Skeletal muscle tissue (tissue), 3 donors: ENCODE measurements at regions not wholly inside any gene's neighbourhood (a gene's known extent, or its start where the extent isn't known, plus 50 kb on each side); places are given as distances from the start of the nearest gene placed in this dataset.

ENCODE experiments used
- H3K27ac ChIP-seq: one replicate; pipeline ENCODE4 v1.7.0; 2013; ENCODE audit warnings: mild to moderate bottlenecking, low read depth, low read length, inconsistent platforms
- H3K27me3 ChIP-seq, 3 donors: one replicate each; pipeline ENCODE4 v1.7.0; 2013; ENCODE audit warnings: low read length in 3 of 3; ENCODE audit not compliant: control insufficient read depth in 3 of 3, insufficient read depth in 3 of 3
- H3K36me3 ChIP-seq, 3 donors: one replicate each; pipeline ENCODE4 v1.7.0; 2013; ENCODE audit warnings: low read length in 3 of 3; ENCODE audit not compliant: control insufficient read depth in 3 of 3, insufficient read depth in 3 of 3
- H3K4me1 ChIP-seq, 3 donors: one replicate each; pipeline ENCODE4 v1.7.0; 2013; ENCODE audit warnings: low read length in 3 of 3, mild to moderate bottlenecking in 3 of 3; ENCODE audit not compliant: control insufficient read depth in 3 of 3, insufficient read depth in 3 of 3
- H3K4me3 ChIP-seq, 3 donors: one replicate each; pipeline ENCODE4 v1.7.0; 2013; ENCODE audit warnings: low read length in 3 of 3
- H3K9ac ChIP-seq, 3 donors: one replicate each; pipeline ENCODE4 v1.7.0; 2013; ENCODE audit warnings: low read length in 3 of 3, mild to moderate bottlenecking in 3 of 3, moderate library complexity in 2 of 3, low read depth in 1 of 3
- H3K9me3 ChIP-seq, 3 donors: one replicate each; pipeline ENCODE4 v1.7.0; 2013; ENCODE audit warnings: low read length in 3 of 3; ENCODE audit not compliant: control insufficient read depth in 3 of 3
- donor health status: Osteomylitis.

GRCh38 chr1:239586128-239586527, 199.8 kb downstream of the CHRM3 start:
- no peaks in the 10 kb centered on the region for H3K27me3 ChIP-seq
- no peaks in the 10 kb centered on the region for H3K4me1 ChIP-seq
- H3K36me3 ChIP-seq, result no peaks in the 10 kb centered on the region
- no peak overlapping the region for H3K9ac ChIP-seq
- H3K4me3 ChIP-seq, result no peak overlapping the region
- no peak overlapping the region for H3K27ac ChIP-seq
- no peaks in the 10 kb centered on the region for H3K9me3 ChIP-seq

- H3K27ac ChIP-seq, result no peak overlapping the region
- no peaks in the 10 kb centered on the region for H3K36me3 ChIP-seq
- no peak overlapping the region for H3K4me3 ChIP-seq
- no peaks in the 10 kb centered on the region for H3K9me3 ChIP-seq
- no peaks in the 10 kb centered on the region for H3K27me3 ChIP-seq
- no peaks in the 10 kb centered on the region for H3K4me1 ChIP-seq
- H3K9ac ChIP-seq, result no peak overlapping the region
These were observed 200.7 kb downstream of the CHRM3 start for GRCh38 chr1:239587066-239587465.

- Histone ChIP-seq H3K9ac (no peak overlapping the region), H3K4me1 (no peaks in the 10 kb centered on the region), H3K27me3 (no peaks in the 10 kb centered on the region), H3K36me3 (no peaks in the 10 kb centered on the region), H3K27ac (no peak overlapping the region), H3K9me3 (no peaks in the 10 kb centered on the region), H3K4me3 (no peak overlapping the region)
These were observed 201.4 kb downstream of the CHRM3 start for GRCh38 chr1:239587574-239588369.

GRCh38 chr1:239590556-239590955, 204.2 kb downstream of the CHRM3 start:
- H3K9me3 ChIP-seq, result no peaks in the 10 kb centered on the region
- no peak overlapping the region for H3K27ac ChIP-seq
- H3K4me3 ChIP-seq, result no peak overlapping the region
- no peaks in the 10 kb centered on the region for H3K36me3 ChIP-seq
- no peak overlapping the region for H3K9ac ChIP-seq
- H3K4me1 ChIP-seq, result no peaks in the 10 kb centered on the region
- no peaks in the 10 kb centered on the region for H3K27me3 ChIP-seq

GRCh38 chr1:239593527-239593926, 207.2 kb downstream of the CHRM3 start:
- Histone ChIP-seq H3K36me3 (no peaks in the 10 kb centered on the region), H3K4me1 (no peaks in the 10 kb centered on the region), H3K4me3 (no peak overlapping the region), H3K27ac (no peak overlapping the region), H3K9me3 (no peaks in the 10 kb centered on the region), H3K27me3 (no peaks in the 10 kb centered on the region), H3K9ac (no peak overlapping the region)

DNA sequence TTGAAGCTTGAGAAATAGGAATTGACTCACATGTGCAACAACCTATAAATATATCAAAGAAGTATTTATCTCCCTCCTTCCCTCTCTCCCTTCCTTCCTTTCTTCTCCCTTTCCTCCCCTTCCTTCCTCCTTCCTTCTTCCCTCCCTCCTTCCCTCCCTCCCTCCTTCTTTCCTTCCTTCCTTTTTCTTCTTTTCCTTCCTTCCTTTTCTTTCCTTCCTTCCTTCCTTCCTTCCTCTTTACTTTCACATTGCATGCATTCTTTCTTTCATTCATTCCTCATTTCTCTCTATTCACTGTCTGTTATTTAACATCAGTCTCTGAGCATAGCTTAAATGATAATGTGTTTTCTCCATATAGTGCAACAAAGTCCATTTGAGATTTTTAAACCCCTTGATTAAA, 214.2 kb downstream of the CHRM3 start:
- Histone ChIP-seq H3K9me3 (peaks cover 0 to 2% (median 0%) of the 10 kb centered on the region in 3 donors), H3K36me3 (no peaks in the 10 kb centered on the region), H3K27me3 (no peaks in the 10 kb centered on the region), H3K4me1 (no peaks in the 10 kb centered on the region), H3K9ac (no peak overlapping the region), H3K4me3 (no peak overlapping the region), H3K27ac (no peak overlapping the region)

DNA sequence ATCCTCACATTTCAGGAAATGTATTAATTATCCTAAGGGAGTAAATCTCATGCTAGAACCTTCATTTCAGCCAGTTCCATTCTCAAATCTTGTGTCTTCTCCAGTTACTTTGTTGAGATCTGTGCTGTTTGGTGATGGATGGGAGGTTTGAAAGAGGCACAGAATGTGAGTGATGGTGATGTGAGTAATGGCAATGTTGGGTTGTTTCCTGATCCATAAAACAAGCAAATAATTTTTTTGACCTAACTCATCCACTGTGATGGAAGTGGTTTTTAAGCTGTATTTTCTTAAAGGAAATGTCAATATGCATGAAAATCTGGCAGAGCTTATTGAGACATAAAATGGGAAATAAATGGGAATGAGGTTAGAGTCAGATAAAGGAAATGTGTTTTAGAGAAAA, 214.7 kb downstream of the CHRM3 start:
- Histone ChIP-seq H3K4me1 (no peaks in the 10 kb centered on the region), H3K4me3 (no peak overlapping the region), H3K9ac (no peak overlapping the region), H3K9me3 (peaks cover 0 to 2% (median 0%) of the 10 kb centered on the region in 3 donors), H3K27ac (no peak overlapping the region), H3K27me3 (no peaks in the 10 kb centered on the region), H3K36me3 (no peaks in the 10 kb centered on the region)

GRCh38 chr1:239603530-239603929, 217.2 kb downstream of the CHRM3 start:
- H3K27ac ChIP-seq, result no peak overlapping the region
- no peaks in the 10 kb centered on the region for H3K4me1 ChIP-seq
- no peaks in the 10 kb centered on the region for H3K27me3 ChIP-seq
- H3K4me3 ChIP-seq, result no peak overlapping the region
- H3K9me3 ChIP-seq, result peaks cover 0 to 2% (median 0%) of the 10 kb centered on the region in 3 donors
- no peaks in the 10 kb centered on the region for H3K36me3 ChIP-seq
- H3K9ac ChIP-seq, result no peak overlapping the region

GRCh38 chr1:239606850-239607400, 220.6 kb downstream of the CHRM3 start:
- Histone ChIP-seq H3K27ac (no peak overlapping the region), H3K9ac (no peak overlapping the region), H3K4me3 (no peak overlapping the region), H3K9me3 (no peaks in the 10 kb centered on the region), H3K27me3 (no peaks in the 10 kb centered on the region), H3K4me1 (no peaks in the 10 kb centered on the region), H3K36me3 (no peaks in the 10 kb centered on the region)

DNA sequence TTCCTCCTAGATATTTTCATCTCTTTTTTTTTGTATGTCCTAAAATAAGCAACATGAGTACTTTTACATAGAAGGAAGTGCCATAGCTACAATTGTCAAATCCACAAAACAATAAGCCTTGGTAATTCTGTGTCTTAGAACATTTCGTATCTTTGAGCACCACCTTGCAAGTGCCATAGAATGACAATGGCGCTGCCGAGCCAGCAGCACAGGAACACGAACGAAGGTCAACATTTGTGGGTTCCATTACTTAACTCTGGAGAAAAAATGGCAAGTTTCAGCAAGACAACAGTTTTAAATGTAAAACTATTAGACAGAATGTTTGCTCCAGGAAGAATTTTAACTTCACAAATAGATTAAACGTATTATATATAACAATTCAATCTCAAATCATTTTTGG, 222.1 kb downstream of the CHRM3 start:
- Histone ChIP-seq H3K36me3 (no peaks in the 10 kb centered on the region), H3K27me3 (no peaks in the 10 kb centered on the region), H3K27ac (no peak overlapping the region), H3K4me3 (no peak overlapping the region), H3K4me1 (no peaks in the 10 kb centered on the region), H3K9me3 (no peaks in the 10 kb centered on the region), H3K9ac (no peak overlapping the region)
